ENCODE measurements at regions not wholly inside any gene's neighbourhood (a gene's known extent, or its start where the extent isn't known, plus 50 kb on each side); places are given as distances from the start of the nearest gene placed in this dataset.

GRCh38 chr2:157075924-157076323 lies 181.6 kb upstream of the GALNT5 start:
- TF ChIP-seq CTCF (IDR thresholded peaks at IDR 0.05), result no peak
- no peak for TF ChIP-seq POLR2A (IDR thresholded peaks at IDR 0.05)

Measured in uterus (tissue), 2 donors.